ENCODE measurements at regions not wholly inside any gene's neighbourhood (a gene's known extent, or its start where the extent isn't known, plus 50 kb on each side); places are given as distances from the start of the nearest gene placed in this dataset.

- TF ChIP-seq CTCF (IDR thresholded peaks at IDR 0.05; ENCODE audit: insufficient read depth, low read length, poor library complexity, severe bottlenecking) (no peak), EZH2phosphoT487 (conservative IDR thresholded peaks at IDR 0.05; ENCODE audit: low read length) (no peak)
These were observed 73.4 kb upstream of the ARHGAP36 start for GRCh38 chrX:130984782-130985181.
